Panc1 (cell line): ENCODE measurements at regions not wholly inside any gene's neighbourhood (a gene's known extent, or its start where the extent isn't known, plus 50 kb on each side); places are given as distances from the start of the nearest gene placed in this dataset.

Experiments used
- ATAC-seq: fragments of 200-7000 bp; cut with Tn5 transposase; 2 replicates; pipeline ENCODE4 v1.9.1; 2020; ENCODE audit warnings: mild to moderate bottlenecking, moderate library complexity
- BruUV-seq: library from RNA; stranded (reverse); fragments of 400-500 nt; replicated peaks from 2 replicates; lab custom pipeline; 2021; lab: Mats Ljungman, UMichigan
- CTCF ChIA-PET: fragments of 300-600 bp; sonication (Branson Sonifier 250); formaldehyde crosslinking; loops from one replicate; lab custom pipeline; 2022; ENCODE audit warnings: antibody characterized with exemption; lab: Charles Lee
- POLR2A ChIA-PET: fragments of 300-600 bp; sonication (Branson Sonifier 250); formaldehyde crosslinking; loops from one replicate; lab custom pipeline; 2022; ENCODE audit warnings: antibody characterized with exemption; lab: Charles Lee
- DNase-seq: peaks from one replicate; pipeline ENCODE4 v3.0.0-alpha.2; 2010; ENCODE audit warnings: low read depth, low spot score
- H3K27ac ChIP-seq: 2 replicates; pipeline ENCODE4 v1.5.1; 2011; ENCODE audit warnings: mild to moderate bottlenecking, low read length, inconsistent platforms
- H3K27me3 ChIP-seq: fragments of 200-500 bp; sonication (Bioruptor generic); 2 replicates; pipeline ENCODE4 v1.6.0; 2014; ENCODE audit warnings: low read length, inconsistent platforms; ENCODE audit not compliant: control insufficient read depth, insufficient read depth
- H3K36me3 ChIP-seq: fragments of 200-500 bp; sonication (Bioruptor generic); 2 replicates; pipeline ENCODE4 v1.5.1; 2014; ENCODE audit warnings: inconsistent platforms, mild to moderate bottlenecking, low read length, moderate library complexity; ENCODE audit not compliant: control insufficient read depth, insufficient read depth
- H3K4me1 ChIP-seq: 2 replicates; pipeline ENCODE4 v1.5.1; 2011; ENCODE audit warnings: inconsistent platforms, mild to moderate bottlenecking, low read length, moderate library complexity; ENCODE audit not compliant: control insufficient read depth, insufficient read depth
- H3K4me3 ChIP-seq, 2 experiments: 2 replicates each; pipeline ENCODE4 v1.5.1; 2011 to 2012; ENCODE audit warnings: low read depth in 2 of 2, low read length in 2 of 2, mild to moderate bottlenecking in 2 of 2, inconsistent platforms in 1 of 2, moderate library complexity in 1 of 2
- H3K9me3 ChIP-seq: fragments of 200-500 bp; sonication (Bioruptor generic); 2 replicates; pipeline ENCODE4 v1.5.1; 2014; ENCODE audit warnings: low read depth, mild to moderate bottlenecking, inconsistent platforms, low read length, moderate library complexity; ENCODE audit not compliant: control insufficient read depth, insufficient read depth
- CTCF ChIP-seq: fragments of 450-650 bp; IDR thresholded peaks from 2 replicates; pipeline ENCODE4 v1.5.1; 2017; ENCODE audit warnings: mild to moderate bottlenecking
- POLR2AphosphoS5 ChIP-seq: IDR thresholded peaks from 2 replicates; pipeline ENCODE4 v1.6.1; 2012; ENCODE audit warnings: mild to moderate bottlenecking, low read depth, low read length, moderate library complexity
- REST ChIP-seq, 2 experiments: IDR thresholded peaks; 2 replicates each; pipeline ENCODE4 v1.6.1; 2011 to 2012; ENCODE audit warnings: low read depth in 2 of 2, control low read depth in 1 of 2, low read length in 1 of 2, mild to moderate bottlenecking in 1 of 2, moderate library complexity in 1 of 2; ENCODE audit not compliant: insufficient read depth in 1 of 2
- SIN3A ChIP-seq: IDR thresholded peaks from 2 replicates; pipeline ENCODE4 v1.6.1; 2012; ENCODE audit warnings: low read depth, mild to moderate bottlenecking, low read length, moderate library complexity, borderline replicate concordance; ENCODE audit not compliant: insufficient read depth
- TCF7L2 ChIP-seq: IDR thresholded peaks from 2 replicates; pipeline ENCODE4 v1.6.1; 2011; ENCODE audit warnings: mild to moderate bottlenecking, low read depth, low read length, inconsistent platforms
- in situ Hi-C: cut with HindIII; loops from 2 replicates; pipeline ENCODE4 v1.10.0; 2016; ENCODE audit warnings: low sequenced_read_pairs, low pct_unique_long_range_greater_than_20kb
- intact Hi-C: fragments of 100-400 bp; cut with micrococcal nuclease; formaldehyde crosslinking; loops from one replicate; pipeline ENCODE4 v1.10.0; 2022; ENCODE audit not compliant: unreplicated experiment

DNA sequence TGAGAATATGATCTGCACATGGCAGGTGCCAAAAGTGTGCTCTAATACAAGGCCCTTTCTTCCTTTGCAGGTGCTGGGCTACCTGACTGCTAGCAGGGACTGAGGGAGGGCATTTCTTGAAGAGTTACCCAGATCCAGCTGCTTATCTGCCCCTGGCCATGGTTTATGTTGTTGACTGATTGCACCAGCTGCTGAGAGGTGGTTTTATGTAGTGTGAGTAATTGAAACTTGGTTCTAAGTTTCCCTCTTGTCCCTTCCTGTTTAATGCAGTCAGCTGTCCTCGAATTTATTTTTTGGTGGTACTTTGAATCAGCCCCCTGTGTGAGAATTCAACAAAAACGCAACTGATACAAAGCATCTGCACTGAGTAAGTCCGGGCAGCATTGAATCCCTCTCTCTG is 288.3 kb upstream of the C2CD4B start:
- H3K36me3 ChIP-seq, result no peaks in the 10 kb centered on the region
- H3K27ac ChIP-seq, result no peak overlapping the region
- in situ Hi-C loops (no loop called here), intact Hi-C loops (no loop called here)
- H3K4me1 ChIP-seq, result 0 out of 2 replicates have a peak, but pooled peaks cover 2% of the 10 kb centered on the region
- no peaks in the 10 kb centered on the region for H3K27me3 ChIP-seq
- no TSS peak for BruUV-seq
- ATAC-seq, result 0 out of 2 replicates have a peak, but pooled peaks have one; percentile 7
- CTCF ChIA-PET, result no interaction called here
- peak; percentile 17 for DNase-seq
- no peak overlapping the region for H3K4me3 ChIP-seq
- no peaks in the 10 kb centered on the region for H3K9me3 ChIP-seq
- POLR2A ChIA-PET, result no interaction called here
- TF ChIP-seq CTCF (no peak), SIN3A (no peak), TCF7L2 (no peak)

- Histone ChIP-seq H3K9me3 (no peaks in the 10 kb centered on the region), H3K36me3 (no peaks in the 10 kb centered on the region), H3K27ac (no peak overlapping the region), H3K4me1 (0 out of 2 replicates have a peak, but pooled peaks cover 2% of the 10 kb centered on the region), H3K4me3 (no peak overlapping the region), H3K27me3 (no peaks in the 10 kb centered on the region)
- POLR2A ChIA-PET, result no interaction called here
- TF ChIP-seq REST (IDR thresholded peaks at IDR 0.05; ENCODE audit: insufficient read depth in 1 of 2, low read depth in 2 of 2, low read length in 1 of 2) (no peak), CTCF (no peak), POLR2AphosphoS5 (no peak), TCF7L2 (no peak), SIN3A (no peak)
- no TSS peak for BruUV-seq
- DNase-seq, result peak; percentile 28
- intact Hi-C loops, result no loop called here
- CTCF ChIA-PET, result no interaction called here
- in situ Hi-C loops, result no loop called here
- peak; percentile 24; the same call in 1 of the 2 replicates for ATAC-seq
Observed at GRCh38 chr15:62453981-62454380, 288.9 kb upstream of the C2CD4B start.
